IMR-90 (cell line): ENCODE measurements at regions not wholly inside any gene's neighbourhood (a gene's known extent, or its start where the extent isn't known, plus 50 kb on each side); places are given as distances from the start of the nearest gene placed in this dataset.

Experiments
- ATAC-seq: fragments of 200-7000 bp; cut with Tn5 transposase; 2 replicates; pipeline ENCODE4 v1.9.1; 2020; ENCODE audit warnings: low read depth, mild to moderate bottlenecking, moderate library complexity
- BruUV-seq: library from RNA; stranded (reverse); fragments of 400-500 nt; replicated peaks from 2 replicates; lab custom pipeline; 2021; lab: Mats Ljungman, UMichigan
- CTCF ChIA-PET: fragments of 300-600 bp; formaldehyde crosslinking; extraction: SDS; loops from one replicate; lab custom pipeline; 2021; ENCODE audit warnings: antibody characterized with exemption; lab: Yijun Ruan, JAX
- POLR2A ChIA-PET: fragments of 300-600 bp; sonication (Branson Sonifier 250); formaldehyde crosslinking; loops from one replicate; lab custom pipeline; 2022; ENCODE audit warnings: antibody characterized with exemption; ENCODE audit not compliant: unreplicated experiment; lab: Charles Lee
- DNase-seq: peaks from one replicate; pipeline ENCODE4 v3.0.0; 2013
- H2AFZ ChIP-seq: replicated peaks from 2 replicates; pipeline ENCODE3; 2013; ENCODE audit warnings: low read length, mild to moderate bottlenecking; ENCODE audit not compliant: poor library complexity
- H2AK5ac ChIP-seq: 2 replicates; pipeline ENCODE4 v1.6.1; 2013; ENCODE audit warnings: low read depth, low read length, inconsistent platforms
- H2AK9ac ChIP-seq: replicated peaks from 2 replicates; pipeline ENCODE3; 2013; ENCODE audit warnings: mild to moderate bottlenecking, low read depth, low read length, moderate library complexity; ENCODE audit not compliant: poor library complexity
- H2BK120ac ChIP-seq: 2 replicates; pipeline ENCODE4 v1.6.1; 2013; ENCODE audit warnings: low read depth, low read length, inconsistent platforms
- H2BK15ac ChIP-seq: 3 replicates; pipeline ENCODE4 v1.6.1; 2013; ENCODE audit warnings: low read depth, low read length, inconsistent platforms
- H2BK20ac ChIP-seq: 2 replicates; pipeline ENCODE4 v1.6.1; 2013; ENCODE audit warnings: low read depth, mild to moderate bottlenecking, inconsistent platforms, low read length, moderate library complexity
- H2BK5ac ChIP-seq: 2 replicates; pipeline ENCODE4 v1.6.1; 2013; ENCODE audit warnings: mild to moderate bottlenecking, low read depth, low read length, inconsistent platforms; ENCODE audit not compliant: poor library complexity, severe bottlenecking
- H3K14ac ChIP-seq: replicated peaks from 2 replicates; pipeline ENCODE4 v1.6.1; 2013; ENCODE audit warnings: low read depth, low read length, inconsistent platforms
- H3K18ac ChIP-seq: 2 replicates; pipeline ENCODE4 v1.6.1; 2013; ENCODE audit warnings: low read depth, low read length, control low read depth
- H3K23ac ChIP-seq: 2 replicates; pipeline ENCODE4 v1.6.1; 2013; ENCODE audit warnings: low read depth, low read length, inconsistent platforms
- H3K27ac ChIP-seq: 2 replicates; pipeline ENCODE4 v1.5.1; 2013; ENCODE audit warnings: mild to moderate bottlenecking, control low read depth, low read length; ENCODE audit not compliant: insufficient read depth
- H3K27me3 ChIP-seq: 2 replicates; pipeline ENCODE4 v1.6.1; 2013; ENCODE audit warnings: low read length; ENCODE audit not compliant: control insufficient read depth, insufficient read depth
- H3K36me3 ChIP-seq: 2 replicates; pipeline ENCODE4 v1.6.1; 2013; ENCODE audit warnings: low read length, mixed read lengths; ENCODE audit not compliant: control insufficient read depth, insufficient read depth
- H3K4ac ChIP-seq: 2 replicates; pipeline ENCODE4 v1.6.1; 2013; ENCODE audit warnings: low read depth, low read length, inconsistent platforms
- H3K4me1 ChIP-seq: 2 replicates; pipeline ENCODE4 v1.6.1; 2013; ENCODE audit warnings: low read length, mixed read lengths; ENCODE audit not compliant: control insufficient read depth, insufficient read depth
- H3K4me2 ChIP-seq: 2 replicates; pipeline ENCODE4 v1.6.1; 2013; ENCODE audit warnings: low read depth, mild to moderate bottlenecking, control low read depth, low read length, moderate library complexity
- H3K4me3 ChIP-seq: 2 replicates; pipeline ENCODE4 v1.5.1; 2013; ENCODE audit warnings: low read depth, mild to moderate bottlenecking, control low read depth, low read length, moderate library complexity; ENCODE audit not compliant: insufficient read depth
- H3K56ac ChIP-seq: 2 replicates; pipeline ENCODE4 v1.6.1; 2013; ENCODE audit warnings: low read length, inconsistent platforms; ENCODE audit not compliant: insufficient read depth; ENCODE audit errors: extremely low read depth
- H3K79me1 ChIP-seq, 2 experiments: 2 replicates each; pipeline ENCODE4 v1.6.1; 2013; ENCODE audit warnings: low read length in 2 of 2, inconsistent platforms in 1 of 2, low read depth in 1 of 2
- H3K9ac ChIP-seq: 2 replicates; pipeline ENCODE4 v1.6.1; 2013; ENCODE audit warnings: low read depth, low read length, control low read depth
- H3K9me1 ChIP-seq: 2 replicates; pipeline ENCODE4 v1.6.1; 2013; ENCODE audit warnings: low read length, inconsistent platforms; ENCODE audit not compliant: insufficient read depth
- H3K9me3 ChIP-seq: 2 replicates; pipeline ENCODE4 v1.6.1; 2013; ENCODE audit warnings: low read length; ENCODE audit not compliant: control insufficient read depth, insufficient read depth
- H4K20me1 ChIP-seq: 2 replicates; pipeline ENCODE4 v1.6.1; 2013; ENCODE audit warnings: low read length, inconsistent platforms; ENCODE audit not compliant: insufficient read depth
- H4K5ac ChIP-seq: 2 replicates; pipeline ENCODE4 v1.6.1; 2013; ENCODE audit warnings: mild to moderate bottlenecking, low read depth, low read length, control low read depth
- H4K8ac ChIP-seq, 2 experiments: 2 replicates each; pipeline ENCODE4 v1.6.1; 2013; ENCODE audit warnings: low read depth in 2 of 2, low read length in 2 of 2, control low read depth in 1 of 2, inconsistent platforms in 1 of 2
- H4K91ac ChIP-seq: 2 replicates; pipeline ENCODE4 v1.6.1; 2013; ENCODE audit warnings: low read depth, low read length, inconsistent platforms; ENCODE audit not compliant: insufficient read depth
- BHLHE40 ChIP-seq: fragments of 150-350 bp; IDR thresholded peaks from 2 replicates; pipeline ENCODE4 v1.6.1; 2016; ENCODE audit warnings: mild to moderate bottlenecking, low read depth, low read length
- CEBPB ChIP-seq: IDR thresholded peaks from 2 replicates; pipeline ENCODE4 v1.6.1; 2012; ENCODE audit warnings: low read depth, low read length, improper control_type of control experiment
- CHD1 ChIP-seq: IDR thresholded peaks from 2 replicates; pipeline ENCODE4 v1.6.1; 2012; ENCODE audit warnings: low read depth, low read length, improper control_type of control experiment
- CTCF ChIP-seq: conservative IDR thresholded peaks from 2 replicates; pipeline ENCODE4 v1.5.1; 2012; ENCODE audit warnings: mild to moderate bottlenecking, low read depth, low read length, improper control_type of control experiment
- FOS ChIP-seq: fragments of 150-350 bp; IDR thresholded peaks from 2 replicates; pipeline ENCODE4 v1.6.1; 2016; ENCODE audit warnings: low read depth, low read length
- MAFK ChIP-seq: IDR thresholded peaks from 2 replicates; pipeline ENCODE4 v1.6.1; 2012; ENCODE audit warnings: low read depth, low read length, improper control_type of control experiment
- MAZ ChIP-seq: IDR thresholded peaks from 2 replicates; pipeline ENCODE4 v1.6.1; 2012; ENCODE audit warnings: low read depth, mild to moderate bottlenecking, low read length, improper control_type of control experiment, moderate library complexity, borderline replicate concordance
- MXI1 ChIP-seq: IDR thresholded peaks from 2 replicates; pipeline ENCODE4 v1.6.1; 2012; ENCODE audit warnings: low read depth, mild to moderate bottlenecking, low read length, moderate library complexity, borderline replicate concordance
- NFE2L2 ChIP-seq: fragments of 150-350 bp; IDR thresholded peaks from 2 replicates; pipeline ENCODE4 v1.6.1; 2016; ENCODE audit warnings: low read depth, mild to moderate bottlenecking, low read length
- POLR2A ChIP-seq: IDR thresholded peaks from 2 replicates; pipeline ENCODE4 v1.6.1; 2012; ENCODE audit warnings: mild to moderate bottlenecking, low read depth, low read length
- RAD21 ChIP-seq: IDR thresholded peaks from 2 replicates; pipeline ENCODE4 v1.6.1; 2012; ENCODE audit warnings: low read length, improper control_type of control experiment
- RCOR1 ChIP-seq: IDR thresholded peaks from 2 replicates; pipeline ENCODE4 v1.6.1; 2012; ENCODE audit warnings: mild to moderate bottlenecking, low read length, improper control_type of control experiment; ENCODE audit not compliant: insufficient replicate concordance
- RFX5 ChIP-seq: IDR thresholded peaks from 2 replicates; pipeline ENCODE4 v1.8.0; 2012; ENCODE audit warnings: low read depth, mild to moderate bottlenecking, low read length, moderate library complexity
- SMC3 ChIP-seq: fragments of 150-350 bp; IDR thresholded peaks from 2 replicates; pipeline ENCODE4 v1.6.1; 2016; ENCODE audit warnings: low read depth, mild to moderate bottlenecking, antibody characterized with exemption, low read length, moderate library complexity
- WGBS, 2 experiments: methylation state at CpG; one replicate each; pipeline versions ENCODE4 v1.1.5 to v1.1.7; 2013; ENCODE audit warnings: missing lambda C conversion rate in 2 of 2; ENCODE audit not compliant: insufficient read length in 1 of 2; ENCODE audit errors: extremely low coverage in 2 of 2; 5-methylcytosine and 5-hydroxymethylcytosine counted together
- dilution Hi-C: fragments of 300-500 bp; cut with HindIII; formaldehyde crosslinking; loops from one replicate; pipeline ENCODE4 v1.14.3; 2018; ENCODE audit warnings: low sequenced_read_pairs; ENCODE audit not compliant: unreplicated experiment
- in situ Hi-C: fragments of 300-500 bp; cut with MboI; formaldehyde crosslinking; loops from 3 replicates; pipeline ENCODE4 v1.14.3; 2019; ENCODE audit warnings: low sequenced_read_pairs, inconsistent platforms, mixed read lengths
- intact Hi-C: fragments of 100-400 bp; cut with micrococcal nuclease; formaldehyde crosslinking; loops from 2 replicates; pipeline ENCODE4 v1.10.0; 2022
- TF ChIP-seq, protein P1 (sequence below): fragments of 150-350 bp; IDR thresholded peaks from 2 replicates; pipeline ENCODE4 v1.6.1; 2017; ENCODE audit warnings: mild to moderate bottlenecking, antibody characterized with exemption, low read length, low read depth
- TF ChIP-seq, protein P2 (sequence below): fragments of 150-350 bp; IDR thresholded peaks from 2 replicates; pipeline ENCODE4 v1.6.1; 2016; ENCODE audit warnings: low read depth, mild to moderate bottlenecking, low read length, moderate library complexity, borderline replicate concordance

GRCh38 chr22:27629908-27630673 is 171.5 kb downstream of the MN1 start:
- 48% methylated on average over 8 of the region's 19 CpGs; no CpG with 5 or more reads in 1 of the 2 experiments for WGBS, 2 experiments
- POLR2A ChIA-PET, result no interaction called here

More at GRCh38 chr22:27629908-27630673, 171.5 kb downstream of the MN1 start:
- Histone ChIP-seq H2AFZ (no peak overlapping the region), H2AK5ac (no peak overlapping the region), H3K9ac (no peak overlapping the region), H3K79me1 (no peaks in the 10 kb centered on the region), H4K20me1 (no peaks in the 10 kb centered on the region), H3K18ac (no peak overlapping the region), H2BK20ac (no peak overlapping the region), H4K91ac (no peak overlapping the region), H2BK15ac (no peak overlapping the region), H2AK9ac (no peak overlapping the region), H3K4me2 (no peak overlapping the region), H3K27me3 (peaks cover 28% of the 10 kb centered on the region), H3K27ac (no peak overlapping the region), H3K14ac (no peak overlapping the region), H3K36me3 (no peaks in the 10 kb centered on the region), H4K8ac (no peak overlapping the region), H3K4ac (no peak overlapping the region), H3K9me1 (no peaks in the 10 kb centered on the region), H3K9me3 (no peaks in the 10 kb centered on the region), H3K23ac (no peak overlapping the region), H2BK5ac (no peak overlapping the region), H3K56ac (no peak overlapping the region), H2BK120ac (no peak overlapping the region), H4K5ac (no peak overlapping the region), H3K4me1 (no peaks in the 10 kb centered on the region), H3K4me3 (no peak overlapping the region)
- intact Hi-C loops (no loop called here), in situ Hi-C loops (no loop called here), dilution Hi-C loops (no loop called here)
- BruUV-seq, result no TSS peak
- ATAC-seq (no peak), DNase-seq (no peak)
- TF ChIP-seq RCOR1, result no peak
- TF ChIP-seq SMC3, result no peak
- no peak for TF ChIP-seq RAD21
- TF ChIP-seq RFX5, result no peak
- TF ChIP-seq, protein P1, sequence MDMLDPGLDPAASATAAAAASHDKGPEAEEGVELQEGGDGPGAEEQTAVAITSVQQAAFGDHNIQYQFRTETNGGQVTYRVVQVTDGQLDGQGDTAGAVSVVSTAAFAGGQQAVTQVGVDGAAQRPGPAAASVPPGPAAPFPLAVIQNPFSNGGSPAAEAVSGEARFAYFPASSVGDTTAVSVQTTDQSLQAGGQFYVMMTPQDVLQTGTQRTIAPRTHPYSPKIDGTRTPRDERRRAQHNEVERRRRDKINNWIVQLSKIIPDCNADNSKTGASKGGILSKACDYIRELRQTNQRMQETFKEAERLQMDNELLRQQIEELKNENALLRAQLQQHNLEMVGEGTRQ, result no peak
- TF ChIP-seq CEBPB, result no peak
- TF ChIP-seq MAZ, result no peak
- no peak for TF ChIP-seq POLR2A
- no peak for TF ChIP-seq MXI1
- no peak for TF ChIP-seq CHD1
- TF ChIP-seq FOS, result no peak
- no peak for TF ChIP-seq NFE2L2
- no peak for TF ChIP-seq CTCF
- TF ChIP-seq, protein P2, sequence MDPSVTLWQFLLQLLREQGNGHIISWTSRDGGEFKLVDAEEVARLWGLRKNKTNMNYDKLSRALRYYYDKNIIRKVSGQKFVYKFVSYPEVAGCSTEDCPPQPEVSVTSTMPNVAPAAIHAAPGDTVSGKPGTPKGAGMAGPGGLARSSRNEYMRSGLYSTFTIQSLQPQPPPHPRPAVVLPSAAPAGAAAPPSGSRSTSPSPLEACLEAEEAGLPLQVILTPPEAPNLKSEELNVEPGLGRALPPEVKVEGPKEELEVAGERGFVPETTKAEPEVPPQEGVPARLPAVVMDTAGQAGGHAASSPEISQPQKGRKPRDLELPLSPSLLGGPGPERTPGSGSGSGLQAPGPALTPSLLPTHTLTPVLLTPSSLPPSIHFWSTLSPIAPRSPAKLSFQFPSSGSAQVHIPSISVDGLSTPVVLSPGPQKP, result no peak
- no peak for TF ChIP-seq BHLHE40
- TF ChIP-seq MAFK, result no peak
- CTCF ChIA-PET, result no interaction called here
